ENCODE measurements at regions not wholly inside any gene's neighbourhood (a gene's known extent, or its start where the extent isn't known, plus 50 kb on each side); places are given as distances from the start of the nearest gene placed in this dataset.

GRCh38 chr21:22903851-22904250, 1905.6 kb downstream of the NCAM2 start:
- TF ChIP-seq CTCF (IDR thresholded peaks at IDR 0.05; ENCODE audit: extremely low read depth, insufficient read depth, missing control alignments) = no peak
- in situ Hi-C loops (cut with MboI; ENCODE audit: low pct_unique_long_range_greater_than_20kb, low sequenced_read_pairs, unreplicated experiment) = no loop called here
- no peak for DNase-seq (ENCODE audit: low spot score)

- no peak for TF ChIP-seq CTCF (IDR thresholded peaks at IDR 0.05; ENCODE audit: extremely low read depth, insufficient read depth, missing control alignments)
- DNase-seq (ENCODE audit: low spot score) = no peak
- in situ Hi-C loops (cut with MboI; ENCODE audit: low pct_unique_long_range_greater_than_20kb, low sequenced_read_pairs, unreplicated experiment) = no loop called here
These were observed 1906.2 kb downstream of the NCAM2 start for GRCh38 chr21:22904385-22904784.

GRCh38 chr21:22925032-22925431, 1926.8 kb downstream of the NCAM2 start:
- TF ChIP-seq CTCF (IDR thresholded peaks at IDR 0.05; ENCODE audit: extremely low read depth, insufficient read depth, missing control alignments) = no peak
- in situ Hi-C loops (cut with MboI; ENCODE audit: low pct_unique_long_range_greater_than_20kb, low sequenced_read_pairs, unreplicated experiment) = no loop called here
- DNase-seq (ENCODE audit: low spot score) = no peak

DNA sequence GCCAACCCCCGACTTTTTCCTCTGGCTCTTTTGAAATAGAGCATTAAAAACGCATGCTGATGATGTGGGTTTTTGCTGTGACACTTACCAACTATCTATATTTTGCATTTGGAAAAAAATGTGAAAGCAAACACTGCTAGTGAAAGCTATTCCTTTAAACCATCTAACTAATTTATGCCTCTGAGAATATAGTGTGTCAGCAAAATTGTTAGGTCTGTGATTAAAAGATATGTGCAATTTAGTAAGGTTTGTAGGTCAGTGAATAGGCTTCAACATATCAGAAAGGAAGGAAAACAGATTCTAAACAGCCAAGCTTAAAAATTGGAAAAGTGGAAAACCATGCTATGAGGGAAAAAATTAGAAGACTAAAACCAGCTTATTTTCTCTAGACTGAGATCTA, 1929.3 kb downstream of the NCAM2 start:
- no peak for DNase-seq (ENCODE audit: low spot score)
- TF ChIP-seq CTCF (IDR thresholded peaks at IDR 0.05; ENCODE audit: extremely low read depth, insufficient read depth, missing control alignments) = no peak
- in situ Hi-C loops (cut with MboI; ENCODE audit: low pct_unique_long_range_greater_than_20kb, low sequenced_read_pairs, unreplicated experiment) = no loop called here

GRCh38 chr21:22941779-22942490, 1943.7 kb downstream of the NCAM2 start:
- DNase-seq (ENCODE audit: low spot score) = no peak
- in situ Hi-C loops (cut with MboI; ENCODE audit: low pct_unique_long_range_greater_than_20kb, low sequenced_read_pairs, unreplicated experiment) = no loop called here
- no peak for TF ChIP-seq CTCF (IDR thresholded peaks at IDR 0.05; ENCODE audit: extremely low read depth, insufficient read depth, missing control alignments)

DNA sequence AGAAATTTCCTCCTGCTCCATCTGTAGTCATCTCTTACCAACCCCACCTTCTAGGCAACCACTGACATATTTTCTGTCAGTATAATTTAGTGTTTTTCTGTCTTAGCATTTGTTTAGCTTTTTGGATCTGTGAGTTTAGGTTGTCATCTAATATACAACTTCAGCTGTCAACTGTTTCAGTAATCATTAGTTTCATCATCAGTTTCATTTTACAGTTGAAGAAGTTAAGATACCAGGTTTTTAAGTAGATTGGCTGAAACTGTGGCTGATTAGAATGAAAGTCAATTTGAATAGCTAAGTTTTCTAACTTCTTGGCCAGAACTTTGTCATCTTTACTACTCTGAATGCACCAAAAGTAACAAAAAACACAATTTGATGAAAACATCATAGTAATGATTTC, 1957.3 kb downstream of the NCAM2 start:
- no peak for TF ChIP-seq CTCF (IDR thresholded peaks at IDR 0.05; ENCODE audit: extremely low read depth, insufficient read depth, missing control alignments)
- in situ Hi-C loops (cut with MboI; ENCODE audit: low pct_unique_long_range_greater_than_20kb, low sequenced_read_pairs, unreplicated experiment) = no loop called here
- DNase-seq (ENCODE audit: low spot score) = no peak
